Fibroblast of pulmonary artery (primary cell): ENCODE measurements at regions not wholly inside any gene's neighbourhood (a gene's known extent, or its start where the extent isn't known, plus 50 kb on each side); places are given as distances from the start of the nearest gene placed in this dataset.

Experiments used
- DNase-seq: peaks from one replicate; pipeline ENCODE4 v3.0.0-alpha.2; 2010; ENCODE audit warnings: low read depth
- H3K4me3 ChIP-seq: replicated peaks from 2 replicates; pipeline ENCODE4 v1.5.1; 2011; ENCODE audit warnings: low read depth, mild to moderate bottlenecking, control low read depth, low read length, moderate library complexity
- CTCF ChIP-seq: IDR thresholded peaks from 2 replicates; pipeline ENCODE4 v1.5.1; 2011; ENCODE audit warnings: mild to moderate bottlenecking, control low read depth, low read length, inconsistent platforms; ENCODE audit errors: missing control alignments

GRCh38 chr3:20317616-20318015 is 131.6 kb upstream of the SGO1 start:
- TF ChIP-seq CTCF = no peak
- H3K4me3 ChIP-seq = no peak overlapping the region
- DNase-seq = no peak

GRCh38 chr3:20316238-20316637 is 130.2 kb upstream of the SGO1 start:
- H3K4me3 ChIP-seq = no peak overlapping the region
- no peak for DNase-seq
- TF ChIP-seq CTCF = no peak

- H3K4me3 ChIP-seq = no peak overlapping the region
- no peak for TF ChIP-seq CTCF
- peak; percentile 46 for DNase-seq
Measured at GRCh38 chr3:20310629-20311028, 124.6 kb upstream of the SGO1 start.

- no peak for TF ChIP-seq CTCF
- no peak for DNase-seq
- no peak overlapping the region for H3K4me3 ChIP-seq
Measured at GRCh38 chr3:20307383-20307782, 121.4 kb upstream of the SGO1 start.

GRCh38 chr3:20305647-20306046 is 119.6 kb upstream of the SGO1 start:
- H3K4me3 ChIP-seq = no peak overlapping the region
- no peak for DNase-seq
- TF ChIP-seq CTCF = no peak

GRCh38 chr3:20302766-20303165 is 116.8 kb upstream of the SGO1 start:
- no peak overlapping the region for H3K4me3 ChIP-seq
- no peak for TF ChIP-seq CTCF
- no peak for DNase-seq

GRCh38 chr3:20288050-20288449 is 102.0 kb upstream of the SGO1 start:
- TF ChIP-seq CTCF = no peak
- no peak overlapping the region for H3K4me3 ChIP-seq
- no peak for DNase-seq
